Esophagus squamous epithelium (tissue), 4 donors: ENCODE measurements at regions not wholly inside any gene's neighbourhood (a gene's known extent, or its start where the extent isn't known, plus 50 kb on each side); places are given as distances from the start of the nearest gene placed in this dataset.

Source experiments
- POLR2A ChIP-seq, 4 donors: fragments of 450-650 bp; IDR thresholded peaks; one replicate each; pipeline ENCODE4 v1.6.1; 2017; ENCODE audit warnings: antibody characterized with exemption in 4 of 4, mild to moderate bottlenecking in 4 of 4, moderate library complexity in 3 of 4
- TF ChIP-seq, protein P1 (sequence below), 6 experiments: fragments of 450-650 bp in 4 of 6; fragments of 200-600 bp in 2 of 6; sonication (generic) in 2 of 6; IDR thresholded peaks; one replicate each; pipeline ENCODE4 v1.5.1; 2016 to 2019; ENCODE audit warnings: antibody characterized with exemption in 6 of 6, mild to moderate bottlenecking in 4 of 6, moderate library complexity in 4 of 6

DNA sequence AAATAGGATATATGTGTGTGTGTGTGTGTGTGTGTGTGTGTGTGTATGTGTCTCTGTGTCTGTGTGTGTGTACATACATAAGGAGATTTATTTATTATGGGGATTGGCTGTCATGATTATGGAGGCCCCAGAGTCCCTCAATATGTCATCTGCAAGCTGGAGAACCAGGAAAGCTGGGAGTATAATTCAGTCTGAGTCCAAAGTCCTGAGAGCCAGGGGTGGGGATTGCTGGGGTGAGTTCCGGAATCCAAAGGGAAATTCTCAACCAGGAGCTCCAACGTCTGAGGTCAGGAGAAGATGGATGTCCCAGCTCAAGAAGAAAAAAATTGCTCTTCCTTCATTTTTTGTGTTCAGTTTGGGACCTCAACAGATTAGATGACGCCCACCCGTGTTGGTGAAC, 50.7 kb upstream of the PLPP4 start:
- TF ChIP-seq, protein P1, sequence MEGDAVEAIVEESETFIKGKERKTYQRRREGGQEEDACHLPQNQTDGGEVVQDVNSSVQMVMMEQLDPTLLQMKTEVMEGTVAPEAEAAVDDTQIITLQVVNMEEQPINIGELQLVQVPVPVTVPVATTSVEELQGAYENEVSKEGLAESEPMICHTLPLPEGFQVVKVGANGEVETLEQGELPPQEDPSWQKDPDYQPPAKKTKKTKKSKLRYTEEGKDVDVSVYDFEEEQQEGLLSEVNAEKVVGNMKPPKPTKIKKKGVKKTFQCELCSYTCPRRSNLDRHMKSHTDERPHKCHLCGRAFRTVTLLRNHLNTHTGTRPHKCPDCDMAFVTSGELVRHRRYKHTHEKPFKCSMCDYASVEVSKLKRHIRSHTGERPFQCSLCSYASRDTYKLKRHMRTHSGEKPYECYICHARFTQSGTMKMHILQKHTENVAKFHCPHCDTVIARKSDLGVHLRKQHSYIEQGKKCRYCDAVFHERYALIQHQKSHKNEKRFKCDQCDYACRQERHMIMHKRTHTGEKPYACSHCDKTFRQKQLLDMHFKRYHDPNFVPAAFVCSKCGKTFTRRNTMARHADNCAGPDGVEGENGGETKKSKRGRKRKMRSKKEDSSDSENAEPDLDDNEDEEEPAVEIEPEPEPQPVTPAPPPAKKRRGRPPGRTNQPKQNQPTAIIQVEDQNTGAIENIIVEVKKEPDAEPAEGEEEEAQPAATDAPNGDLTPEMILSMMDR (IDR thresholded peaks at IDR 0.05) = no peak
- no peak for TF ChIP-seq POLR2A (IDR thresholded peaks at IDR 0.05)
